H54 (cell line): ENCODE measurements at regions not wholly inside any gene's neighbourhood (a gene's known extent, or its start where the extent isn't known, plus 50 kb on each side); places are given as distances from the start of the nearest gene placed in this dataset.

Experiments
- DNase-seq: peaks from one replicate; pipeline ENCODE4 v3.0.0; 2011; ENCODE audit warnings: low spot score, mixed read lengths; ENCODE audit not compliant: insufficient read length
- FAIRE-seq: peaks from 3 replicates; lab custom pipeline; 2011; peaks lifted over from hg19 to GRCh38; lab: Jason Lieb, UNC
- POLR2A ChIP-seq: IDR thresholded peaks from 2 replicates; pipeline ENCODE4 v1.6.1; 2011; ENCODE audit warnings: low read depth, mild to moderate bottlenecking, low read length

DNA sequence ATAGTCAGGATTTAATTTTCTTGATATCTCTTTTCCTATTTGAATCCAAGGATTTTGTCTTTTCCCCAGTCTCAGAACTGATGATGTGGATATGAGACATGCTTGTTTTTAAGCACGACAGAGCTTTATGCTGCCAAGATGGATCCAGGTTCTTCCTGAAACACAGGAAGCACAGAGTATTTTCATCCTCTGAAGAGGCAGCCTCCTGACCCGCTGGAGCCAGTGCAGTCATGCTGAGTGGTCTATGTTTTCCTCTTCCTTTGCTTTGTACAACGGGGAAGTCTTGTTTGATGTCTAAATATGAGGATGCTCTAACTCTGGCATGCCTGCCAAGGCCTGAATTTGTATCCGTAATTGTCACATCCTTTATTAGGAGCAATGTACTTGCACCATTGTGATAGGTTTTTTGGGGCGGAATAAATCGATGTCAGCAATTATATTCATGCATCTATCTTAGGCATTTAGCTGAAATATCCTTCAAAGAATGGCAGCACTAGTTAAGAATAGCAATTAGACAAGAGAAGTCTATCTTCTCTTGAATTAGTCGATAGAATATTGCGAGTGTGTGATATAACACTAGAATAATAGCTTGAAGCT, 407.1 kb upstream of the JAG1 start:
- TF ChIP-seq POLR2A, result no peak
- FAIRE-seq, result no peak
- no peak for DNase-seq

DNA sequence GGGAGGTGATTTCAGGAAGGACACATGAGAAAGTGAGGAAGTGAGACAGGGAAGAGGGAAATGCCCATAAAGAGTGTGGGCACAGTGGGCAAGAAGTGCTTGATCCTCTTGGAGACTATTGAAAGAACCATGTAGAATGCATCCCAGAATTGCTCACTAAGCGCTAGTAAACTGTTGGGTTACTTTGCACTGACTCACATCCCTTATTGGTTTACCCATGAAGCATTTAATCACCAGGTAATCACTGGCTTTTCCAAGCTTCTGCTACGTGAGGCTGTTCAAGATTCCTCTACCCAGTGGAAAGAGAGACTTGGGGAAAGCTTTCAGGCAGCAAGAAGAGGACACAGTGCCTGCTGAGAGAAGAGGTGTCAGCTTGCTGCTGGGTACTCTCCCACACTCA, 410.0 kb upstream of the JAG1 start:
- FAIRE-seq (no peak), DNase-seq (no peak)
- TF ChIP-seq POLR2A, result no peak

DNA sequence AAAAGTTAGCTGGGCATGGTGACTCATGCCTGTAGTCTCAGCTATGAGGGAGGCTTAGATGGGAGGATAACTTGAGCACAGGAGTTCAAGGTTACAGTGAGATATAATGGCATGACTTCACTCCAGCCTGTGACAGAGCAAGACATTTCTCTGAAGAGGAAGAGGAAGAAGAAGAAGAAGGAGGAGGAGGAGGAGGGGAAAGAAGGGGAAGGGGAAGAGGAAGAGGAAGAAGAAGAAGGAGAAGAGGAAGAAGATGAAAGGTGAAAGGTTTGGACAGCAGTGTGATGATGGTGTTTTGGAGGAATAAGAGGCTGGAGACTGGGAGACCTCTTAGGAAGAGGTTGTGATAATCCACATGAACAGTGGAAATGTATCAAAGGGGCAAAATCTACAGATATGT, 410.7 kb upstream of the JAG1 start:
- FAIRE-seq (no peak), DNase-seq (no peak)
- TF ChIP-seq POLR2A, result no peak

DNA sequence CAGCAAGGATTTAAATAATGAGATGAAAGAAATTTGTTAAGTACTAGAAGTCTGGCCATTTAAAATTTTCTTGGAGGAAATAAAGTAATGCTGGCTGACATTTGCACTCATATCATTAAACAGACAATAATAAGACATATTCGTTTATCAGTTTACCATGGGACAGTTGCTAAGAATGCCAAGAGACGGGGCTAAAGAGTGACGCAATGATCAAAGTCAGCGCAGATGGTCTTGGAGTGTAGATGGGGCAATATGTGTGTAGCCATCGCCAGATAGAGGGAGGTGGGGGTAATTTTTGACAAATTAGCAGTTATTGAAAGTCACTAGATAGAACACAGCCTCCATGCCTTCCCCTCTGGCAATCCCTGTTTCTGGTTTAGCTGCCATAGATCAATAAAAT, 413.2 kb upstream of the JAG1 start:
- DNase-seq (no peak), FAIRE-seq (no peak)

DNA sequence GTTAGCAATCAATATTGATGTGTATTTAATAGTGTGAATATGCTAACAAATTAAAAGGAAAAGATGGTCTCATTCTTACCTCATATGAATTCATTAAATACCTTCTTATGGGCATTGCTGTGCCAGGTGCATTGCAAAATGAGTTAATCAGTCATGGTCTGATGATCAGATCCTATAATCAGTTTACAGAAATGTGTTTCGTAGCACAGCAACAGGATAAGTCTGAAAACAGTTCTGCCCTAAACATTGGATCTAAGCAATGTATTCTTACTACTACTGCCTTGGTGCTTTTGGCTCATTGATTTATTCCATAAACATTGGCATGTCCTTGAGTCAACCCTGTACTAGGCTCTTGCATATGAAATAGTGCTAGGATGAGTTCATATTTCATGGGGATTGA, 417.0 kb upstream of the JAG1 start:
- FAIRE-seq (no peak), DNase-seq (no peak)
- no peak for TF ChIP-seq POLR2A

More for the DNA sequence above, 413.2 kb upstream of the JAG1 start:
- no peak for TF ChIP-seq POLR2A

DNA sequence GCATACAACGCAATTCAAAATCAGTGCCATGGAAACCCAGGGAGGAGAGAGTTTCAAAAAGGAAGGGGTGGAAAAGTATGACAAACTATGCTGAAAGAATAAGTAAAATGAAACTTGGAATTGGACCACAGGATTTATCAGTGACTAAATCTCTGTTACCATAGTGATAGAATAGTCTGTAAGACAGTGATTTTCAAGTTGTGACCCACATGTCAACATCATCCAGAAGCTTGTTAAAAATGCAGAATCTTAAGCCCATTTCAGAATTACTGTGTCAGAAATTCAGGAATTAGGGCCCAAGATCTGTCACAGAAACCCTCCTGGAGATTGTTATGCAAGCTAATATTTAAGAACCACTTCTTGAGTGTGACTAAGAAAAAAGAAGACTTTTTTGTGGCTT, 417.7 kb upstream of the JAG1 start:
- DNase-seq (no peak), FAIRE-seq (no peak)
- TF ChIP-seq POLR2A, result no peak

DNA sequence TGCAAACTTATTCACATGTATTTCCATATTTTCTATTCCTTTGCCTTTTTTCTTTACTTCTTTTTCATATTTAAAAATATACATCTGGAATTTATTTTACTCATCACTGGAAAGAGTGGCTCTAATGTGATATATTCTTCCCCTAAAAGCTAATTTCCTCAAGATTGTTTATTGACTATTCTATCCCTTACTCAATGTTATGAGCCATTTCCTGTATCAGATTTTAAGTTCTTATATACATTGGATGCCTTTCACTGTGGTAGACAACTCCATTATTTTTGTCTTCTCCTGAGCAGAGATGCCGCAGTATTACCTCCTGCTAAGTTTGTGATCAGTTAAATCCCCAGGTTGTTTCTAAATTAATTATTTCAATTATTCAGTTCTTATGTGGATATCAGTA, 418.4 kb upstream of the JAG1 start:
- DNase-seq (no peak), FAIRE-seq (no peak)
- no peak for TF ChIP-seq POLR2A

DNA sequence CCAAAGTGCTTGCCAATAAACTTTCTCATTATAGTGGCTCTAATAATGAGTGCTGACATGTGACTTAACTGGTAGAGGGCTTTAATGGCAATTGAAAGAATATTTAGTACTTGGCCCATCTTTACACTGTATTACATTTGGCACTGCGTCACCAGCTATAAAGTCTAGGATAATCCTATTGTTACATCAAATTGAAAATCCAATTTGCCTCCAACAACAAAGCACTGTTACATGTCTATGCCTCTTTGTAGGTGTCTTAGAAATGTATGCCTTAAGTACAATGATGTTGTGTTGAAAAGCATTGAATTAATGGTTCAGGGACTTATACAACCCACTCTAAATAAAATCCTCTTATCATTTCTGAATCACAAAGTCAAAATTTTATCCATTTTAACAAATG, 420.4 kb upstream of the JAG1 start:
- DNase-seq (no peak), FAIRE-seq (no peak)
- no peak for TF ChIP-seq POLR2A

DNA sequence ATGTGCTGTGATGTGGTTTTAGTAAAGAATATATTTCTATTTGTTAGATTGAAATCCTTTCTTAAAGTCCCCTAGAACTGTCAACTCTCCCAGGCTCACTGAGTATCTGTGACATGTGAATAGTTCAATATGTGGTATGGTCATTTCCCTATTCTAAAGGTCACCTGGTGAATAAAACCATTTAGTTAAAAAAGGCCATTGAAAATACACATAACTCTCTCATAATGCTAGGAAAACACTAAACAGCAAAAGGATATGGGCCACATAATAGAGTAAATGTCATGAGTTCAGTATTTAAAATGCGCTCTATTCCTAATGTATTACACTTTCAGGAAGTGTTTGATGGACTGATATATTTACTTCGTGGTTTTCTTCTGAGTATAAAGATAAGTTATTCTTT, 420.9 kb upstream of the JAG1 start:
- no peak for TF ChIP-seq POLR2A
- DNase-seq, result no peak
- FAIRE-seq, result no peak

DNA sequence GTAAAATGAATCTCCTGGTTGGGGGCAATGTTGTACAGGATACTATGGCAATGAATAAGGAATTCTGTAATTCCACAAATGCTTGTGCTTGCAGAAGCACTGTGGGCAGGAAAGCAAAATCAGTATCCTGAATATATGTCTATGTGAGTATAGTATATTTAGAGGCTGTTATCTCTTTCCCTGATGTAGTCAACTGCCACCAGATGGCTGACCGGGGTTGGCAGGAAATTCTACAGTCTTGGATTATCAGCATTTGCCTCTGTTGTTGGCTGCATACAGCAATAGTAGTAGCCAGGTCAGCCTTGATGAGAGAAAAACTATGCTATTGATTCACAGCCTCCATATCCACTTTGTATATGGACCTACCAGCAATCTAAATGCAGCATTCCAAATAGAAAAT, 425.1 kb upstream of the JAG1 start:
- TF ChIP-seq POLR2A, result no peak
- DNase-seq, result no peak
- FAIRE-seq, result no peak

DNA sequence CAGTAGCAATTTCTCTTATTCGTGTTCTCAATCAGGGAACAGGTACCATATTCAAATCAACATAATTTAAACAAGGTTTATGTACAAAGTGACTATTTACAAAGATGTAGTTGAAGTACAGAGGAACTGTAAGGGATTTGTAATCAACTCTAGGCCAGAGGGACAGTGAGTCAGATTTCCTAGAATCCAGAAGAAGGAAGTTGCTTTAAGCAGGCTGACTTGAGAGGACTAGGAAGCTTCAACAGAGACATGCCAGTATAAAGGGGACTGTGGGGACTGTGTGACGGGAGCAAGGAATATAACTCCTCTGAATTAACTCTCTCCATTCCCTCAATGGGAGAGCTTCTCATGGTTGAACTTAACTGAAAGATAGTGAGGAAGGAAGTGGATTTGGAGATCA, 427.4 kb upstream of the JAG1 start:
- DNase-seq, result no peak
- FAIRE-seq, result no peak
- TF ChIP-seq POLR2A, result no peak

DNA sequence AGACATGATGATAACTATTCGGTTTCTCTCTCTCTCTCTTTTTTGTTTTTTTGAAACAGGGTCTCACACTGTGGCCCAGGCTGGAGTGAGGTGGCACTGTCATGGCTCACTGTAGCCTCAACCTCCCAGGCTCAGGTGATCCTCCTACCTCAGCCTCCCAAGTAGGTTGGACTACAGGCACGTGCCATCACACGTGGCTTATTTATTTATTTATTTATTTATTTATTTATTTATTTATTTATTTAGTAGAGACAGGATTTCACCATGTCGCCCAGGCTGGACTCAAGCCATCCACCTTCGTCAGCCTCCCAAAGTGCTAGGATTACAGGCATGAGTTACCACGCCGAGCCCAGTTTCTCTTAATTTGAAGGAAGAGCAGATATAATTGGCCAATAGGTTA, 427.9 kb upstream of the JAG1 start:
- FAIRE-seq (no peak), DNase-seq (no peak)
- TF ChIP-seq POLR2A, result no peak

DNA sequence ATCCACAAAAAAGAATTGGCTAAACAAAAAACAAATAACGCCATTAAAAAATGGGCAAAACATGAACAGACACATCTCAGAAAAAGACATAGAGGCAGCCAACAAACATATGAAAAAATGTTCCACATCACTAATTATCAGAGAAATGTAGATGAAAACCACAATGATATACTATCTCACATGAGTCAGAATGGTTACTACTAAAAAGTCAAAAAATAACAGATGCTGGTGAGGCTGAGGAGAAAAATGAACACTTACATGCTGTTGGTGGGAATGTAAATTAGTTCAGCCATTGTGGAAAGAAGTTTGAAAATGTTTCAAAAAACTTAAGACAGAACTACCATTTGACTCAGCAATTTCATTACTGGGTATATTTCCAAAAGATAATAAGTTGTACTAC, 430.1 kb upstream of the JAG1 start:
- no peak for FAIRE-seq
- TF ChIP-seq POLR2A, result no peak
- no peak for DNase-seq

DNA sequence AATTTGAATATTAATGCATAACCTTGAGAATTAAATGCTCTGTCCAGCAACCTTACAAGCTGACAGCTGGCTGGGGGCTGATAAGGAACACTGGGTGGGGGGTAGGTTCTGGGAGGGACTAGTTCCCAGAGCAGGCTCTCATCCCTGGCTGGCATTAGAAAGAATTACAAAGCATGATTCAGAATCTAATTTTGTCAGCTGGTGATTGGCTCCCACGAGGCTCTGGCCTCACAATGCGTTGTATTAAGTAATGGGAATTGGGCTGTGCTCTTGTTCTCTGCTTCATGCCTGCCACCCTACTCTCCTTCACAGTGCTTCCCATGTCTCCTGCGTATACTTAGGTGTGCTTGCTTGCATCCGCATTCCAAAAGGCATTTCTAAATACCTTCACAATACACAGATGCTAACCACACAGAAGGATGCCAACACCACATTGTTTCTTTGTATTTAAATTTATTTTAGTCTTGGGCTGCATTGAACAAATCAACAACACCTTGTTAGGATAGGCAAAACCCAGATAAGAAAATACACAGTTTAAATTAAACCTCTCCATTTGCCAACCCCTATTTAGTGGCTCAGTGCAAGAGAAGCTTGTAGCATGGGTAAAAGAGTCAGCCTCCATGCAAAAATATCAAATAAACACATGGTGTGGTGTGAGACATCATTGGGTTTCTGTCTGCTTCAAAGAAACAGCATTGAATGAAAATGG, 434.5 kb upstream of the JAG1 start:
- no peak for DNase-seq
- TF ChIP-seq POLR2A, result no peak
- no peak for FAIRE-seq

DNA sequence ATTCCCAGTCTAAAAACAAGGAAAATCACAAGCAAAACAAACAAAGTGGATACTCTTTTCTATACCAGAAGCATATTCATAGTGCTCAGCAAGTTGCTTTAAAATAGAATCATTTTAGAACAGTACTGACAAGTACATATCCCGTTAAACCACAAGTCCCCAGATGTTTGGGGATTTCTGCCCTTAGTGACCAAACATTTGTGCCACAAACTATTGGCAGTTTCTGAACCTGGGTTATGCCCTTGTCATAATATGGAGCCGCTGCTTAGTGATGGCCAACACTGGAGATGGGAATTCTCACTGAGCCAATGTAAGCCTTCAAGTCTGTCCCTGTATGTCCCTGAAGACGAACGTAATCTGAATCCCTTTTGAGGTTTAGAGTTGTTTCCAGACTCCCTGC, 436.7 kb upstream of the JAG1 start:
- DNase-seq (no peak), FAIRE-seq (no peak)
- TF ChIP-seq POLR2A, result no peak
